Epithelial cell of esophagus (primary cell): ENCODE measurements at regions not wholly inside any gene's neighbourhood (a gene's known extent, or its start where the extent isn't known, plus 50 kb on each side); places are given as distances from the start of the nearest gene placed in this dataset.

Experiments
- DNase-seq: peaks from one replicate; pipeline ENCODE4 v3.0.0; 2010; ENCODE audit warnings: low read depth
- H3K4me3 ChIP-seq: 2 replicates; pipeline ENCODE4 v1.5.1; 2011; ENCODE audit warnings: mild to moderate bottlenecking, low read length, control low read depth
- CTCF ChIP-seq: IDR thresholded peaks from 2 replicates; pipeline ENCODE4 v1.5.1; 2011; ENCODE audit warnings: low read depth, mild to moderate bottlenecking, low read length, control low read depth, inconsistent platforms; ENCODE audit not compliant: insufficient read depth; ENCODE audit errors: missing control alignments

GRCh38 chr6:102660303-102660702 lies 1266.8 kb downstream of the GRIK2 start:
- DNase-seq: no peak
- no peak for TF ChIP-seq CTCF

GRCh38 chr6:102655823-102656222 lies 1262.3 kb downstream of the GRIK2 start:
- no peak overlapping the region for H3K4me3 ChIP-seq
- no peak for DNase-seq
- no peak for TF ChIP-seq CTCF

More at GRCh38 chr6:102660303-102660702, 1266.8 kb downstream of the GRIK2 start:
- H3K4me3 ChIP-seq: no peak overlapping the region

- peak; percentile 72 for DNase-seq
- H3K4me3 ChIP-seq: no peak overlapping the region
- TF ChIP-seq CTCF: no peak
Measured at GRCh38 chr6:102641426-102641825, 1247.9 kb downstream of the GRIK2 start.

GRCh38 chr6:102631921-102632320 lies 1238.4 kb downstream of the GRIK2 start:
- no peak overlapping the region for H3K4me3 ChIP-seq
- DNase-seq: no peak
- no peak for TF ChIP-seq CTCF

GRCh38 chr6:102623201-102623600 lies 1229.7 kb downstream of the GRIK2 start:
- TF ChIP-seq CTCF: no peak
- no peak overlapping the region for H3K4me3 ChIP-seq
- DNase-seq: no peak

- TF ChIP-seq CTCF: peak; percentile 63
- peak; percentile 35 for DNase-seq
- no peak overlapping the region for H3K4me3 ChIP-seq
Measured at GRCh38 chr6:102619585-102619984, 1226.1 kb downstream of the GRIK2 start.

GRCh38 chr6:102582569-102582968 lies 1189.1 kb downstream of the GRIK2 start:
- no peak for DNase-seq
- H3K4me3 ChIP-seq: no peak overlapping the region
- no peak for TF ChIP-seq CTCF
